Bronchial epithelial cell (primary cell): ENCODE measurements at regions not wholly inside any gene's neighbourhood (a gene's known extent, or its start where the extent isn't known, plus 50 kb on each side); places are given as distances from the start of the nearest gene placed in this dataset.
A peak's percentile ranks its signal among the peaks of the same experiment; 100 is the strongest.

Source experiments
- DNase-seq: peaks from one replicate; pipeline ENCODE4 v3.0.0-alpha.2; 2010; ENCODE audit warnings: low read depth
- FAIRE-seq: peaks from 2 replicates; lab custom pipeline; 2011; peaks lifted over from hg19 to GRCh38; lab: Jason Lieb, UNC
- H3K27me3 ChIP-seq: 2 replicates; pipeline ENCODE4 v1.5.1; 2011; ENCODE audit warnings: low read length; ENCODE audit not compliant: control insufficient read depth, insufficient read depth
- H3K36me3 ChIP-seq: 2 replicates; pipeline ENCODE4 v1.5.1; 2011; ENCODE audit warnings: low read length; ENCODE audit not compliant: control insufficient read depth, insufficient read depth
- H3K4me3 ChIP-seq: 2 replicates; pipeline ENCODE4 v1.5.1; 2011; ENCODE audit warnings: mild to moderate bottlenecking, low read depth, low read length, control low read depth
- CTCF ChIP-seq: IDR thresholded peaks from 2 replicates; pipeline ENCODE4 v1.5.1; 2011; ENCODE audit warnings: mild to moderate bottlenecking, moderate library complexity, low read length, control low read depth, inconsistent platforms; ENCODE audit not compliant: insufficient read depth, severe bottlenecking

- FAIRE-seq: no peak
- Histone ChIP-seq H3K27me3 (peaks cover 2% of the 10 kb centered on the region), H3K4me3 (no peak overlapping the region), H3K36me3 (no peaks in the 10 kb centered on the region)
- TF ChIP-seq CTCF: no peak
- no peak for DNase-seq
Measured at GRCh38 chr12:3974883-3975282, 101.7 kb upstream of the PARP11 start.

- DNase-seq (peak; percentile 33), FAIRE-seq (no peak)
- Histone ChIP-seq H3K4me3 (no peak overlapping the region), H3K36me3 (no peaks in the 10 kb centered on the region), H3K27me3 (peaks cover 2% of the 10 kb centered on the region)
- no peak for TF ChIP-seq CTCF
Measured at GRCh38 chr12:3973973-3974644, 100.9 kb upstream of the PARP11 start.

GRCh38 chr12:3973269-3973884 lies 100.2 kb upstream of the PARP11 start:
- no peak overlapping the region for H3K4me3 ChIP-seq
- no peaks in the 10 kb centered on the region for H3K36me3 ChIP-seq
- H3K27me3 ChIP-seq: peaks cover 2% of the 10 kb centered on the region
- no peak for TF ChIP-seq CTCF
- no peak for DNase-seq
- no peak for FAIRE-seq

GRCh38 chr12:3972576-3972975 lies 99.4 kb upstream of the PARP11 start:
- peaks cover 2% of the 10 kb centered on the region for H3K27me3 ChIP-seq
- TF ChIP-seq CTCF: no peak
- DNase-seq (no peak), FAIRE-seq (peak; percentile 47)
- no peak overlapping the region for H3K4me3 ChIP-seq
- H3K36me3 ChIP-seq: no peaks in the 10 kb centered on the region

GRCh38 chr12:3968523-3968922 lies 95.3 kb upstream of the PARP11 start:
- TF ChIP-seq CTCF: no peak
- Histone ChIP-seq H3K27me3 (peaks cover 2% of the 10 kb centered on the region), H3K4me3 (no peak overlapping the region), H3K36me3 (no peaks in the 10 kb centered on the region)
- no peak for DNase-seq
- FAIRE-seq: peak; percentile 52

GRCh38 chr12:3967556-3968160 lies 94.5 kb upstream of the PARP11 start:
- Histone ChIP-seq H3K36me3 (no peaks in the 10 kb centered on the region), H3K27me3 (no peaks in the 10 kb centered on the region), H3K4me3 (no peak overlapping the region)
- FAIRE-seq: no peak
- TF ChIP-seq CTCF: no peak
- DNase-seq: no peak
